ENCODE measurements at regions not wholly inside any gene's neighbourhood (a gene's known extent, or its start where the extent isn't known, plus 50 kb on each side); places are given as distances from the start of the nearest gene placed in this dataset.

DNA sequence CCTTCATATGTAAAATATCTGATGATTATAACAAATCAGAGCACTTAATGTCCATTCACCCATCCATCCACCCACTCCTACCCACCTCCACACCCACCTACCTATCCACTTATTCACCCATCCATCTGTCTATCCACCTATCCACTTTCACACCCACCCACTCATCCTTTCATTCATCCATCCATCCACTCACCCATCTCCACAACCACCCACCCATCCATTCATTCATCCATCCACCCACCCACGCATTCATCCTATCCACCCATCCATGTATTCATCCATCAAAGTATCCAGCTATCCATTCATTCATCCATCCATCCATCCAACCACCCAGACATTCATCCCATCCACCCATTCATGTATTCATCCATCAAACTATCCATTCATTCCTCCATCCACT, 466.1 kb downstream of the AJAP1 start:
- no peak for TF ChIP-seq EZH2 (IDR thresholded peaks at IDR 0.05; ENCODE audit: low read length, missing control alignments)
- TF ChIP-seq CTCF (conservative IDR thresholded peaks at IDR 0.05 in 1 of 2, IDR thresholded peaks at IDR 0.05 in 1 of 2; ENCODE audit: low read depth in 1 of 2, low read length in 2 of 2), result no peak

Measured in fibroblast of lung (primary cell).